Esophagus squamous epithelium (tissue), 5 donors: ENCODE measurements at regions not wholly inside any gene's neighbourhood (a gene's known extent, or its start where the extent isn't known, plus 50 kb on each side); places are given as distances from the start of the nearest gene placed in this dataset.

ENCODE experiments used
- DNase-seq: peaks from one replicate; lab custom pipeline; 2025; lab: John Stamatoyannopoulos, UW
- H3K27ac ChIP-seq, 4 donors: fragments of 200-600 bp; sonication (generic); one replicate each; pipeline ENCODE4 v1.5.1; 2016 to 2019; ENCODE audit warnings: mild to moderate bottlenecking in 1 of 4
- H3K27me3 ChIP-seq, 4 donors: fragments of 200-600 bp; sonication (generic); 1 replicate in 3 of 4; 2 replicates in 1 of 4; pipeline versions ENCODE4 v1.5.1 to v1.6.0; 2017 to 2021; ENCODE audit warnings: antibody characterized with exemption in 1 of 4
- H3K36me3 ChIP-seq, 3 donors: fragments of 200-600 bp; sonication (generic); one replicate each; pipeline ENCODE4 v1.5.1; 2016 to 2019
- H3K4me1 ChIP-seq, 3 donors: fragments of 200-600 bp; sonication (generic); one replicate each; pipeline ENCODE4 v1.5.1; 2017 to 2019
- H3K4me3 ChIP-seq, 4 donors: fragments of 200-600 bp; sonication (generic); 1 replicate in 3 of 4; 2 replicates in 1 of 4; pipeline ENCODE4 v1.5.1; 2016 to 2019; ENCODE audit warnings: mild to moderate bottlenecking in 2 of 4, moderate library complexity in 1 of 4
- H3K9me3 ChIP-seq, 3 donors: fragments of 200-600 bp; sonication (generic); one replicate each; pipeline ENCODE4 v1.5.1; 2016 to 2019
- POLR2A ChIP-seq, 4 donors: fragments of 450-650 bp; IDR thresholded peaks; one replicate each; pipeline ENCODE4 v1.6.1; 2017; ENCODE audit warnings: antibody characterized with exemption in 4 of 4, mild to moderate bottlenecking in 4 of 4, moderate library complexity in 3 of 4
- WGBS, 2 donors: methylation state at CpG; one replicate each; pipeline ENCODE4 v1.1.5; 2018; 5-methylcytosine and 5-hydroxymethylcytosine counted together
- intact Hi-C: fragments of 100-400 bp; cut with DNase I; formaldehyde crosslinking; loops from one replicate; pipeline ENCODE4 v1.15.0; 2022
- TF ChIP-seq, protein P1 (sequence below), 6 experiments: fragments of 450-650 bp in 4 of 6; fragments of 200-600 bp in 2 of 6; sonication (generic) in 2 of 6; IDR thresholded peaks; one replicate each; pipeline ENCODE4 v1.5.1; 2016 to 2019; ENCODE audit warnings: antibody characterized with exemption in 6 of 6, mild to moderate bottlenecking in 4 of 6, moderate library complexity in 4 of 6
- donor health status: DM: yes; HTN: yes; CAD: no.

DNA sequence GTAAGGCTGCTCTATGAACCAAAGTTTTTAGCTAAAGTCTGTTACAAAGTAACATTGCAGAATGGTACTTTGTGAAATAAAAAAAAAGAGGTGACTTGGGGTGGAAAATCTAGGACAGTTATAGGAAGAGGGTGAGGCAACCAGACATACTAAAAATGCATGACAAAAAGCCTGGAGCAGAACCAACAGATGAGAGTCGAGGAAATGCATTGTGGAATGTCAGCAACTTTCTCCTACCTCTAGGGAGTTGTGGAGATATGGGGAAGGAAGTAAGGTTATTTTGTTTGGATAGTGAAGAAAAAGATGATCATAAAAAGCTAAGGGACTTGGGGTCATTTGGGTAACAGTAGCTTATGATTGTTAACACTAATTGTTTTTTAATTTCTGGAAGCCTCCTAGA is 295.6 kb downstream of the S1PR1 start:
- Histone ChIP-seq H3K9me3 (no peaks in the 10 kb centered on the region), H3K27me3 (no peaks in the 10 kb centered on the region), H3K4me1 (no peaks in the 10 kb centered on the region), H3K27ac (no peak overlapping the region), H3K4me3 (no peak overlapping the region), H3K36me3 (no peaks in the 10 kb centered on the region)
- intact Hi-C loops: no loop called here
- 29 to 35% methylated on average over 1 of the region's 1 CpG for WGBS, 2 donors
- TF ChIP-seq POLR2A (IDR thresholded peaks at IDR 0.05): no peak
- TF ChIP-seq, protein P1, sequence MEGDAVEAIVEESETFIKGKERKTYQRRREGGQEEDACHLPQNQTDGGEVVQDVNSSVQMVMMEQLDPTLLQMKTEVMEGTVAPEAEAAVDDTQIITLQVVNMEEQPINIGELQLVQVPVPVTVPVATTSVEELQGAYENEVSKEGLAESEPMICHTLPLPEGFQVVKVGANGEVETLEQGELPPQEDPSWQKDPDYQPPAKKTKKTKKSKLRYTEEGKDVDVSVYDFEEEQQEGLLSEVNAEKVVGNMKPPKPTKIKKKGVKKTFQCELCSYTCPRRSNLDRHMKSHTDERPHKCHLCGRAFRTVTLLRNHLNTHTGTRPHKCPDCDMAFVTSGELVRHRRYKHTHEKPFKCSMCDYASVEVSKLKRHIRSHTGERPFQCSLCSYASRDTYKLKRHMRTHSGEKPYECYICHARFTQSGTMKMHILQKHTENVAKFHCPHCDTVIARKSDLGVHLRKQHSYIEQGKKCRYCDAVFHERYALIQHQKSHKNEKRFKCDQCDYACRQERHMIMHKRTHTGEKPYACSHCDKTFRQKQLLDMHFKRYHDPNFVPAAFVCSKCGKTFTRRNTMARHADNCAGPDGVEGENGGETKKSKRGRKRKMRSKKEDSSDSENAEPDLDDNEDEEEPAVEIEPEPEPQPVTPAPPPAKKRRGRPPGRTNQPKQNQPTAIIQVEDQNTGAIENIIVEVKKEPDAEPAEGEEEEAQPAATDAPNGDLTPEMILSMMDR (IDR thresholded peaks at IDR 0.05): no peak
- DNase-seq: no peak

DNA sequence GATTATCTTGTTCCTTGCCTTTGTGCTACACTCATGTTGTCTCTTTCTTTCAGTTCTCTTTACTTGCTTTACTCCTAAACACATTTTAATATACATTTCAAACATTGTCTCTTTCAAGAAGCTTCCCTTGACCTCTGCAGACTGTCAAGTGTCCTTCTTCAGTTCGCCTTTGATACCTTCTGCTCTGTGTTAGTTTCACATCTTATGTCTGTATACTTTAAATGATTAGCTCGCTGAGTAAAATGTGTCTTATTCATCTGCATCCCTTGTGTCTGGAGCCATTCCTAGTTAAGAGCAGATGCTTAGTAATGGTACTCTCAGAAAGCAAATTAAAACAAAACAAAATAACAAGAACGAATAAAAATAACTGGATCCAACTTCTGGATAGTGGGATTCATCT is 303.3 kb downstream of the S1PR1 start:
- no peak for TF ChIP-seq POLR2A (IDR thresholded peaks at IDR 0.05)
- TF ChIP-seq, protein P1 (IDR thresholded peaks at IDR 0.05): no peak
- DNase-seq: no peak
- no peaks in the 10 kb centered on the region for H3K27me3 ChIP-seq
- no peaks in the 10 kb centered on the region for H3K9me3 ChIP-seq
- no peak overlapping the region for H3K4me3 ChIP-seq
- WGBS, 2 donors: 58 to 60% methylated on average over 3 of the region's 3 CpGs
- intact Hi-C loops: no loop called here
- H3K36me3 ChIP-seq: no peaks in the 10 kb centered on the region
- H3K27ac ChIP-seq: no peak overlapping the region
- no peaks in the 10 kb centered on the region for H3K4me1 ChIP-seq

DNA sequence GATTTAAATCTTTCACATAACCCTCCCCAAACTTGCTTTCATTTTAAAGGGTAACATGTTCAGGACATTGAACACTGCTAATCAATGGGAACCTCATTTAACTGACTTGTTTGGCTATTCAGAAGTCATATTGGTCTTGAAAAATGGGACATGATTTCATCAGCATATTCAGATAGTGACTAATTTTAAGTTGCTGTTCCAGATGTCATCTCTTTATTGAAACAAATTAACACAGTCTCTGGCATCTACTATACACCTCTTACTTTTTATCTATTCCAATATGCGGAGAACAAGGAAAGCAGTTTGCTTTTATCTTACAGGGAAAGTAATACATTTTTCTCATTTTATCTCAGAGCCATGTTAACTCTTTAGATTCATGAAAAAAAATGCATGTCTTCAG is 310.1 kb downstream of the S1PR1 start:
- TF ChIP-seq POLR2A (IDR thresholded peaks at IDR 0.05): no peak
- TF ChIP-seq, protein P1 (IDR thresholded peaks at IDR 0.05): no peak
- 0 to 25% methylated on average over 1 of the region's 1 CpG for WGBS, 2 donors
- intact Hi-C loops: no loop called here

DNA sequence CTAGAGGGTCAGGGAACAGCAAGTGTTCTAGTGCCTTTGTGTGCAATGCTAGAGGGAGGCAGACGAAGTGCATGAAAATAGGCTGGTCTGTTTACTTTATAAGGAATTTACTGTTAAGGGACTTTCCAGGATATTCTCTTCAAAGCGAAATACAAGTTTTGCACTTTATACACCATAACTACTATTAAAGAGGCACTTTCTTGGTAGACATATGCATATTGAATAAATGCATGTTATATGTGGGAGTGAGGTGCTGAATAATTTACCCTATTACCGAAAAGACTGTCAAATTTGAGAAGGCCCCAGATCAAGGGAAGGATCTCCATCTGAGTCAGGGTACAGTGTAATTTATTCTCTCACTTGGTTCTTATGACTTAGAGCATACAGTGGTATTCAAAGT is 310.5 kb downstream of the S1PR1 start:
- 45% methylated on average over 3 of the region's 3 CpGs for WGBS, 2 donors
- intact Hi-C loops: no loop called here

More for the DNA sequence above, 310.1 kb downstream of the S1PR1 start:
- Histone ChIP-seq H3K9me3 (no peaks in the 10 kb centered on the region), H3K36me3 (no peaks in the 10 kb centered on the region), H3K4me1 (no peaks in the 10 kb centered on the region), H3K4me3 (no peak overlapping the region), H3K27me3 (no peaks in the 10 kb centered on the region), H3K27ac (no peak overlapping the region)
- DNase-seq: no peak

DNA sequence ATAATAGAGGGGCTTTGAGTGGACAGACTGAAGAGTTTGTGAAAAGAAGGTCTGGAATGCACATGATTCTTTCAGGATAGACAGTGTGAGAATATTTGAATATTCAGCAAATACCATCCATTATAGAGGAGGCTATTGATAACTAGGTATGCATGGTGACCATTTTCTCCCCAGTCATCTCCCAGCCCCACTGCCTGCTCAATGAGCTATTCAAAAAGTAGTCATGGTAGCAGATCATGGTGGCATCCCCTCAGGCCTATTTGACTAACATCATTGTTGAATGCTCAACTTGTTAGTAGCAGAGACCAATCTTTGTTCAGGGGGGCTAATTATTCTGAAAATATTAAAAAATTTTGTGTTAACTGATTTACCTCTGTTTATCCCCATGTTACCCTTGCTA is 311.6 kb downstream of the S1PR1 start:
- no peaks in the 10 kb centered on the region for H3K4me1 ChIP-seq
- no peaks in the 10 kb centered on the region for H3K9me3 ChIP-seq
- intact Hi-C loops: no loop called here
- H3K27ac ChIP-seq: no peak overlapping the region
- no peak overlapping the region for H3K4me3 ChIP-seq
- DNase-seq: no peak
- no peaks in the 10 kb centered on the region for H3K27me3 ChIP-seq
- TF ChIP-seq, protein P1 (IDR thresholded peaks at IDR 0.05): no peak
- no peak for TF ChIP-seq POLR2A (IDR thresholded peaks at IDR 0.05)
- H3K36me3 ChIP-seq: no peaks in the 10 kb centered on the region

More for the DNA sequence above, 310.5 kb downstream of the S1PR1 start:
- H3K27me3 ChIP-seq: no peaks in the 10 kb centered on the region
- H3K36me3 ChIP-seq: no peaks in the 10 kb centered on the region
- H3K9me3 ChIP-seq: no peaks in the 10 kb centered on the region
- no peak overlapping the region for H3K27ac ChIP-seq
- no peak for TF ChIP-seq POLR2A (IDR thresholded peaks at IDR 0.05)
- TF ChIP-seq, protein P1 (IDR thresholded peaks at IDR 0.05): no peak
- H3K4me1 ChIP-seq: no peaks in the 10 kb centered on the region
- H3K4me3 ChIP-seq: no peak overlapping the region
- no peak for DNase-seq
